ENCODE measurements at regions not wholly inside any gene's neighbourhood (a gene's known extent, or its start where the extent isn't known, plus 50 kb on each side); places are given as distances from the start of the nearest gene placed in this dataset.

DNA sequence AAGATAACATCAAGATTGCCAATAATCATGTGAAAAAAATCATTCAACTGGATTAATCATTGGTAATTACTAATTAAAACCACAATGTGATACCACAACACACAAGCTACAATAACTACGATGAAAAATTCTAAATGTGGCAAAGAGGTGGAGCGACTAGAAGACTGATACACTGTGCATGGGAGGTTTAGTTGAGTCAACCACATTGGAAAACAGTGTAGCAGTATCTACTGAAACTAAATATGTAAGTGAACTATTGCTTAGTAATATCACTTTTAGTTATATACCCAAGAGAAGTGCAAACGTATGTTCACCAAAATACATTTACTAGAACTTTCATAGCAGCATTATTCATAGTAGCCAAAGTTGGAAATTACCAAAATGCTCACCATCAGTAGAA, 359.9 kb downstream of the ETS1 start:
- H3K27me3 ChIP-seq (ENCODE audit: control insufficient read depth in 1 of 2, insufficient read depth in 2 of 2, low read length in 1 of 2) = no peaks in the 10 kb centered on the region
- WGBS, 2 donors = 93 to 96% methylated on average over 3 of the region's 3 CpGs
- H3K36me3 ChIP-seq (ENCODE audit: control insufficient read depth in 1 of 2, insufficient read depth in 2 of 2, low read length in 1 of 2) = no peaks in the 10 kb centered on the region
- no peak overlapping the region for H3K27ac ChIP-seq (ENCODE audit: low read depth in 1 of 2, low read length in 2 of 2)
- ATAC-seq (ENCODE audit: low FRiP score) = no peak
- no peaks in the 10 kb centered on the region for H3K4me1 ChIP-seq (ENCODE audit: control insufficient read depth in 1 of 2, insufficient read depth in 2 of 2, low read length in 2 of 2)
- H3K4me3 ChIP-seq (ENCODE audit: low read length in 2 of 2) = no peak overlapping the region
- intact Hi-C loops (cut with DNase I) = no loop called here
- no peak for DNase-seq
- H3K9me3 ChIP-seq (ENCODE audit: control insufficient read depth, low read length) = no peaks in the 10 kb centered on the region

DNA sequence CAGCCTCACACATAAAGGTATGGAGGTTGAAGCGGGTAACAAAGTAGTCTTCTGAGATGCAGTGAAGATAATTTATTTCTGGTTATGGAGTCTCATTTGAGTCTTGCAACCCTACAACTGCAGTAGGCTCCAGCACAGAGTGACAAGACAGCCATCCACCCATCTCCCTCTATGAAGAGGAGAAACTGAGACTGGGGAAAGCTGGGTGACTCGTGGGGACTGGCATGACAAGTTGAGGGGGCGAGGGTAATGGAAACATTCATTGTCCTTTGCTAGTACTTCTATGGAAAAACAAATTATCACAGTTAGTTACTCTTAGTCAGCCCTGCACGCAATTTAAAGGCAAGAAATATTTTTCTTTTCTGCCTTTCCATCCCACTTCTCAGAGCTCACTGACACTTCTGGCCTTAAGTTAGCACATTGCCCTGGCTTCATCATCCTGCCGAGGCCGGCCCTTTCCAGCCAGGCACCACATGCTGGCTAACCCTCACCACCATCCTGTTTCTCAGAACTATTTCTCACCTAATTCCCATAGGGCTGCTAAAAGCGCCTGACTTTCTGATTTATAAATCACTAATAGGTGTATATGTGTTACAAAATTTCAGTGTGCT, 361.1 kb downstream of the ETS1 start:
- Histone ChIP-seq H3K36me3 (ENCODE audit: control insufficient read depth in 1 of 2, insufficient read depth in 2 of 2, low read length in 1 of 2) (no peaks in the 10 kb centered on the region), H3K4me1 (ENCODE audit: control insufficient read depth in 1 of 2, insufficient read depth in 2 of 2, low read length in 2 of 2) (no peaks in the 10 kb centered on the region), H3K27ac (ENCODE audit: low read depth in 1 of 2, low read length in 2 of 2) (no peak overlapping the region), H3K27me3 (ENCODE audit: control insufficient read depth in 1 of 2, insufficient read depth in 2 of 2, low read length in 1 of 2) (no peaks in the 10 kb centered on the region), H3K9me3 (ENCODE audit: control insufficient read depth, low read length) (no peaks in the 10 kb centered on the region), H3K4me3 (ENCODE audit: low read length in 2 of 2) (no peak overlapping the region)
- DNase-seq (no peak), ATAC-seq (ENCODE audit: low FRiP score) (no peak)
- WGBS, 2 donors = 71 to 76% methylated on average over 7 of the region's 7 CpGs
- intact Hi-C loops (cut with DNase I) = no loop called here

DNA sequence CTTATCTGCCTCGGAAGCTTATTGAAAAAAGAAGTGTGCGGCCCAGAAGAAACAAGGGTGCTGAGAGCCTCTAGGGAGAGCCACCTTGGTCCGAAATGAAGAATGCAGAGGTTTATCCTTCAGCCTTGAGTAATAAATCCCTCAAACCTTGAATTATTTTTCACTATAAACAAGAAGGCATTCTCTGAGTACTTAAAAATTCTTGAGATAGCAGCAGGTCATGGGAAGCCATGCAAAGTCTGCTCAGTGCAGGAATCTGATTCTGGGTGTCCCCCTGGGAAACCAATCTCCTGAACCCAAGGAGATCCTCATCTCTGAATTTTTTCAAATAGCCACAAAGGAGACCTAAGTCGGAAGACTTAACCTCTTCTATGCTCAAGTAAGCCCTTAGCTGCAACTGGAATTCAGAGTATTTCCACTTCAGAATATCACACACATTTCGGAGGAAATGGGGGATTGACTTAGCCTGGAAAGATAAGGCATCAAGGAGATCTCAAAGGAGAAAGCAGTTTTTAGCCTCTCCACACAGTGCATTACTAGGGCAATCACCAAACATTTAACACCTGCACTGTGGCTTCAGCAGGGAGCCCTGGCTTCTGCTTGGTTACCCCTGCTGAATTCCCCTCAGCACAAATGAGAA, 365.0 kb downstream of the ETS1 start:
- ATAC-seq (ENCODE audit: low FRiP score) = no peak
- WGBS, 2 donors = 60 to 70% methylated on average over 5 of the region's 5 CpGs
- no peak for DNase-seq
- Histone ChIP-seq H3K27ac (ENCODE audit: low read depth in 1 of 2, low read length in 2 of 2) (no peak overlapping the region), H3K4me3 (ENCODE audit: low read length in 2 of 2) (no peak overlapping the region), H3K4me1 (ENCODE audit: control insufficient read depth in 1 of 2, insufficient read depth in 2 of 2, low read length in 2 of 2) (no peaks in the 10 kb centered on the region), H3K36me3 (ENCODE audit: control insufficient read depth in 1 of 2, insufficient read depth in 2 of 2, low read length in 1 of 2) (no peaks in the 10 kb centered on the region), H3K9me3 (ENCODE audit: control insufficient read depth, low read length) (no peaks in the 10 kb centered on the region), H3K27me3 (ENCODE audit: control insufficient read depth in 1 of 2, insufficient read depth in 2 of 2, low read length in 1 of 2) (no peaks in the 10 kb centered on the region)
- intact Hi-C loops (cut with DNase I) = no loop called here

DNA sequence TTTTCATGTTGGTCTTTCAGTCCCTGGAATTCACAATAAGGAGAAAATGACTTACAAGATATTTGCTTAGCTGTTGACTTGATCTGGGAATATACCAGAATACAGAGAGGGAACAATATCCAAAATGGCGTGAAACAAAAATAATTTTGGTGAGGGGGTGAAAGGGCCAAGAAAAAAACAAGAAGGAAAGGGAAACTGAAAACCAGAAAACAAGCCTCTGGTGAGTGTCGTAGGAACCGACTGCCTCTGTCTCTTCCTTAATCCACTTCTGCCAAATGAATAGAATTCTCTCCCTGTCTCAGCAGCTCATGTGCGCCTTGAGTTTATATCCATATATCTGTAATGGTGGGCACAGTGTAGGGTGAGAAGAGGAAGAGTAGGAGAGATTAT, 367.6 kb downstream of the ETS1 start:
- Histone ChIP-seq H3K9me3 (ENCODE audit: control insufficient read depth, low read length) (no peaks in the 10 kb centered on the region), H3K4me3 (ENCODE audit: low read length in 2 of 2) (no peak overlapping the region), H3K27me3 (ENCODE audit: control insufficient read depth in 1 of 2, insufficient read depth in 2 of 2, low read length in 1 of 2) (no peaks in the 10 kb centered on the region), H3K36me3 (ENCODE audit: control insufficient read depth in 1 of 2, insufficient read depth in 2 of 2, low read length in 1 of 2) (no peaks in the 10 kb centered on the region), H3K4me1 (ENCODE audit: control insufficient read depth in 1 of 2, insufficient read depth in 2 of 2, low read length in 2 of 2) (no peaks in the 10 kb centered on the region), H3K27ac (ENCODE audit: low read depth in 1 of 2, low read length in 2 of 2) (no peak overlapping the region)
- no peak for DNase-seq
- ATAC-seq (ENCODE audit: low FRiP score) = no peak
- 84 to 89% methylated on average over 4 of the region's 4 CpGs for WGBS, 2 donors
- intact Hi-C loops (cut with DNase I) = no loop called here

DNA sequence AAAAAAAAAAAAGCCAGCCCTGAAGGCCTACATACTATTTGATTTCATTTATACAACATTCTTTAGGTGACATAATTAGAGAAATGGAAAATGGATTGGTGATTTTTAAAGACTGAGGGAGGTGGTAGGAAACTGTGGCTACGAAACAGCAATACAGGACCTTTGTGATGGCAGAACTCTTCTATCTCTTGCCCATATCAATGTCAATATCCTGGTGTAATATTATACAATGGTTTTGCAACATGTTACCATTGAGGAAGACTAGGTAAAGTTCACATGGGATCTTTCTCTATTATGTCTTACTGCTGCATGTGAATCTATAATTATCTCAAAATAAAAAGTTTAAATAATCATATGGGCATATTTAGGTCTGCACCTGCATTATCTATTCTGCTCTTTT, 371.2 kb downstream of the ETS1 start:
- Histone ChIP-seq H3K4me3 (ENCODE audit: low read length in 2 of 2) (no peak overlapping the region), H3K9me3 (ENCODE audit: control insufficient read depth, low read length) (no peaks in the 10 kb centered on the region), H3K4me1 (ENCODE audit: control insufficient read depth in 1 of 2, insufficient read depth in 2 of 2, low read length in 2 of 2) (no peaks in the 10 kb centered on the region), H3K27ac (ENCODE audit: low read depth in 1 of 2, low read length in 2 of 2) (no peak overlapping the region), H3K36me3 (ENCODE audit: control insufficient read depth in 1 of 2, insufficient read depth in 2 of 2, low read length in 1 of 2) (no peaks in the 10 kb centered on the region), H3K27me3 (ENCODE audit: control insufficient read depth in 1 of 2, insufficient read depth in 2 of 2, low read length in 1 of 2) (no peaks in the 10 kb centered on the region)
- 96 to 97% methylated on average over 1 of the region's 1 CpG for WGBS, 2 donors
- no peak for ATAC-seq (ENCODE audit: low FRiP score)
- intact Hi-C loops (cut with DNase I) = no loop called here
- DNase-seq = no peak

DNA sequence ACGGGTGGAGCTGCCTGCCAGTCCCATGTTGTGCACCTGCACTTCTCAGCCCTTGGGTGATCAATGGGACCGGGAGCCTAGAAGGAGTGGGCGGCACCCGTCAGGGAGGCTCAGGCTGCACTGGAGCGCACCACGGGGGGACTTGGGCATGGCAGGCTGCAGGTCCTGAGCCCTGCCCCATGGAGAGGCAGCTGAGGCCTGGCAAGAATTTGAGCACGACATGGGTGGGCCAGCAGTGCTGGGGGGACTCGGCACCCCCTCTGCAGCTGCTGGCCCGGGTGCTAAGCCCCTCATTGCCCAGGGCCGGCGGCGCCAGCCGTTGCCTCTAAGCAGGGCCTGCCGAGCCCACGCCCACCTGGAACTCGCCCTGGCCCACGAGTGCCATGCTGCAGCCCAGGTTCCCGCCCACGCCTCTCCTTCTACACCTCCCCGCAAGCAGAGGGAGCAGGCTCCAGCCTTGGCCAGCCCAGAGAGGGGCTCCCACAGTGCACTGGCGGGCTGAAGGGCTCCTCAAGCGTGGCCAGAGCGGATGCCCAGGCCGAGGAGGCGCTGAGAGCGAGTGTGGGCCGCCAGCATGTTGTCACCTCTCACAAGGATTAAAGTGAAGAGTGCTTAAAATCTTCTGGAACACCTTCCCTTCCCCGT, 372.0 kb downstream of the ETS1 start:
- intact Hi-C loops (cut with DNase I) = no loop called here
- no peak overlapping the region for H3K4me3 ChIP-seq (ENCODE audit: low read length in 2 of 2)
- no peaks in the 10 kb centered on the region for H3K27me3 ChIP-seq (ENCODE audit: control insufficient read depth in 1 of 2, insufficient read depth in 2 of 2, low read length in 1 of 2)
- H3K9me3 ChIP-seq (ENCODE audit: control insufficient read depth, low read length) = no peaks in the 10 kb centered on the region
- 92 to 96% methylated on average over 28 of the region's 28 CpGs for WGBS, 2 donors
- ATAC-seq (ENCODE audit: low FRiP score) (no peak), DNase-seq (no peak)
- no peaks in the 10 kb centered on the region for H3K4me1 ChIP-seq (ENCODE audit: control insufficient read depth in 1 of 2, insufficient read depth in 2 of 2, low read length in 2 of 2)
- no peaks in the 10 kb centered on the region for H3K36me3 ChIP-seq (ENCODE audit: control insufficient read depth in 1 of 2, insufficient read depth in 2 of 2, low read length in 1 of 2)
- no peak overlapping the region for H3K27ac ChIP-seq (ENCODE audit: low read depth in 1 of 2, low read length in 2 of 2)

DNA sequence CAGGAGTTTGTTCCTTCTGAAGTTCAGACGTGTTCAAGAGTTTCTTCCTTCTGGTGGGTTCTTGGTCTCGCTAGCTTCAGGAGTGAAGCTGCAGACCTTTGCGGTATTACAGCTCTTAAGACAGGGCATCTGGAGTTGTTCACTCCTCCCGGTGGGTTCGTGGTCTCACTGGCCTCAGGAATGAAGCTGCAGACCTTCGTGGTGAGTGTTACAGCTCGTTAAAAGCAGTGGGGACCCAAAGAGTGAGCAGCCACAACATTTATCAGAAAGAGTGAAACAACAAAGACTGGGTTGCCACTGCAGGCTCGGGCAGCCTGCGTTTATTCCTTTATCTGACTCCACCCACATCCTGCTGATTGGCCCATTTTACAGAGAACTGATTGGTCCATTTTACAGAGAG, 373.1 kb downstream of the ETS1 start:
- Histone ChIP-seq H3K4me3 (ENCODE audit: low read length in 2 of 2) (no peak overlapping the region), H3K36me3 (ENCODE audit: control insufficient read depth in 1 of 2, insufficient read depth in 2 of 2, low read length in 1 of 2) (no peaks in the 10 kb centered on the region), H3K27me3 (ENCODE audit: control insufficient read depth in 1 of 2, insufficient read depth in 2 of 2, low read length in 1 of 2) (no peaks in the 10 kb centered on the region), H3K27ac (ENCODE audit: low read depth in 1 of 2, low read length in 2 of 2) (no peak overlapping the region), H3K9me3 (ENCODE audit: control insufficient read depth, low read length) (no peaks in the 10 kb centered on the region), H3K4me1 (ENCODE audit: control insufficient read depth in 1 of 2, insufficient read depth in 2 of 2, low read length in 2 of 2) (no peaks in the 10 kb centered on the region)
- intact Hi-C loops (cut with DNase I) = no loop called here
- ATAC-seq (ENCODE audit: low FRiP score) (no peak), DNase-seq (no peak)
- 92 to 93% methylated on average over 9 of the region's 9 CpGs for WGBS, 2 donors

DNA sequence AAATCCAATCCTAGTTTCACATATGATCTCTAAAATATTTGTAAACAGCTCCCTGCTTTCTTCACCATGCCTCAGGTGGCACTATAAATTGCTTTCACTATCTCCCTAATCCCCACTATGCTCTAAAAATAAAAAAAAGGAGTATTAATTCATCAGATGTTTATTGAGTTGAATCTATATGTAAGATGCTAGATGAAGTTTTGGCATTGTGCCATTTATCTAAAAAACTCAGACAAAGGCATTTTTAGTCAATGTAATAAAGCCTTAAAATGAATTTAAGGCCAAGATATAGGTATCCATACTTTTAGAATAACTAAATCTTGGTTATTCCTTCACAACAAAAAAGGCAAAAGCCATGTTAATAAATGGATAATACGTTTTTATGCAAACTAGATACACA, 373.9 kb downstream of the ETS1 start:
- H3K4me3 ChIP-seq (ENCODE audit: low read length in 2 of 2) = no peak overlapping the region
- DNase-seq = no peak
- no peaks in the 10 kb centered on the region for H3K36me3 ChIP-seq (ENCODE audit: control insufficient read depth in 1 of 2, insufficient read depth in 2 of 2, low read length in 1 of 2)
- H3K9me3 ChIP-seq (ENCODE audit: control insufficient read depth, low read length) = no peaks in the 10 kb centered on the region
- no peak for ATAC-seq (ENCODE audit: low FRiP score)
- H3K27ac ChIP-seq (ENCODE audit: low read depth in 1 of 2, low read length in 2 of 2) = no peak overlapping the region
- peaks cover 3% of the 10 kb centered on the region in 2 donors for H3K4me1 ChIP-seq (ENCODE audit: control insufficient read depth in 1 of 2, insufficient read depth in 2 of 2, low read length in 2 of 2)
- 80 to 84% methylated on average over 1 of the region's 1 CpG for WGBS, 2 donors
- intact Hi-C loops (cut with DNase I) = no loop called here
- no peaks in the 10 kb centered on the region for H3K27me3 ChIP-seq (ENCODE audit: control insufficient read depth in 1 of 2, insufficient read depth in 2 of 2, low read length in 1 of 2)

DNA sequence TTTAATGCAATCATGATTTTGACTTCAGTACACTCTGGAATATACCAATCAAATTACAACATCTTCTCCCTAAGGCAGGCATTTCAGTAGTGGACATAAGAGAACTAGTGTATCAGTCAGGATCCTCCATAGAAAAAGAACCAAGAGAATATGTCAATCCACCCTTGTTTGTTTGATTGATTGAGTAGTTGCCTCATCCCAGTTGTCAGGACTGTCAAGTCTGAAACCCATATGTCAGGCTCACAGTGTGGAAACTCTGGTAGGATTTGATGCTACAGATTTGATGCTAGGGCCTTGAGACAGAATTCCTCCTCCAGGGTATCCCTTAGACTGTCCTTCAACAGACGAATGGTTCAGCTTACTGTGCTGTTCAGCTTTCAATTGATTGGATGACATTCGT, 375.0 kb downstream of the ETS1 start:
- H3K27me3 ChIP-seq (ENCODE audit: control insufficient read depth in 1 of 2, insufficient read depth in 2 of 2, low read length in 1 of 2) = no peaks in the 10 kb centered on the region
- DNase-seq = no peak
- H3K4me3 ChIP-seq (ENCODE audit: low read length in 2 of 2) = no peak overlapping the region
- H3K36me3 ChIP-seq (ENCODE audit: control insufficient read depth in 1 of 2, insufficient read depth in 2 of 2, low read length in 1 of 2) = no peaks in the 10 kb centered on the region
- WGBS, 2 donors = 95 to 96% methylated on average over 2 of the region's 2 CpGs
- intact Hi-C loops (cut with DNase I) = no loop called here
- ATAC-seq (ENCODE audit: low FRiP score) = no peak
- peaks cover 3% of the 10 kb centered on the region in 2 donors for H3K4me1 ChIP-seq (ENCODE audit: control insufficient read depth in 1 of 2, insufficient read depth in 2 of 2, low read length in 2 of 2)
- no peak overlapping the region for H3K27ac ChIP-seq (ENCODE audit: low read depth in 1 of 2, low read length in 2 of 2)
- no peaks in the 10 kb centered on the region for H3K9me3 ChIP-seq (ENCODE audit: control insufficient read depth, low read length)
